ENCODE measurements at regions not wholly inside any gene's neighbourhood (a gene's known extent, or its start where the extent isn't known, plus 50 kb on each side); places are given as distances from the start of the nearest gene placed in this dataset.
A peak's percentile ranks its signal among the peaks of the same experiment; 100 is the strongest.

- no peak for DNase-seq
Measured at GRCh38 chr2:128639120-128639477, 320.4 kb upstream of the HS6ST1 start.

GRCh38 chr2:128639693-128640092 lies 321.0 kb upstream of the HS6ST1 start:
- peak; percentile 21 for DNase-seq

- DNase-seq, result peak; percentile 33
Measured at GRCh38 chr2:128640166-128640844, 321.6 kb upstream of the HS6ST1 start.

- DNase-seq, result peak; percentile 28
Measured at GRCh38 chr2:128640845-128641360, 322.2 kb upstream of the HS6ST1 start.

- peak; percentile 24 for DNase-seq
Measured at GRCh38 chr2:128641421-128642080, 322.9 kb upstream of the HS6ST1 start.

- DNase-seq, result peak; percentile 35
Measured at GRCh38 chr2:128642316-128642715, 323.6 kb upstream of the HS6ST1 start.

- DNase-seq, result peak; percentile 32
Measured at GRCh38 chr2:128642821-128643220, 324.2 kb upstream of the HS6ST1 start.

- DNase-seq, result peak; percentile 24
Measured at GRCh38 chr2:128643221-128644065, 324.8 kb upstream of the HS6ST1 start.

GRCh38 chr2:128644156-128644555 lies 325.5 kb upstream of the HS6ST1 start:
- DNase-seq, result peak; percentile 24

- DNase-seq, result peak; percentile 11
Measured at GRCh38 chr2:128644718-128645256, 326.1 kb upstream of the HS6ST1 start.

- DNase-seq, result peak; percentile 33
Measured at GRCh38 chr2:128645631-128646030, 327.0 kb upstream of the HS6ST1 start.

GRCh38 chr2:128646091-128646490 lies 327.4 kb upstream of the HS6ST1 start:
- peak; percentile 9 for DNase-seq

- DNase-seq, result peak; percentile 52
Measured at GRCh38 chr2:128646691-128647090, 328.0 kb upstream of the HS6ST1 start.

- DNase-seq, result no peak
Measured at GRCh38 chr2:128651000-128651399, 332.3 kb upstream of the HS6ST1 start.

- DNase-seq, result no peak
Measured at GRCh38 chr2:128654408-128654807, 335.7 kb upstream of the HS6ST1 start.

GRCh38 chr2:128660836-128661235 lies 342.2 kb upstream of the HS6ST1 start:
- DNase-seq, result no peak

- DNase-seq, result no peak
Measured at GRCh38 chr2:128661311-128661710, 342.6 kb upstream of the HS6ST1 start.

- no peak for DNase-seq
Measured at GRCh38 chr2:128662051-128662471, 343.4 kb upstream of the HS6ST1 start.

- DNase-seq, result no peak
Measured at GRCh38 chr2:128663371-128664050, 344.8 kb upstream of the HS6ST1 start.

GRCh38 chr2:128664499-128664971 lies 345.9 kb upstream of the HS6ST1 start:
- no peak for DNase-seq

- no peak for DNase-seq
Measured at GRCh38 chr2:128665113-128665512, 346.4 kb upstream of the HS6ST1 start.

- no peak for DNase-seq
Measured at GRCh38 chr2:128666596-128666995, 347.9 kb upstream of the HS6ST1 start.

All from activated CD8-positive, alpha-beta memory T cell treated with anti-CD3 and anti-CD28 coated beads for 24 hours (primary cell).